ENCODE measurements at regions not wholly inside any gene's neighbourhood (a gene's known extent, or its start where the extent isn't known, plus 50 kb on each side); places are given as distances from the start of the nearest gene placed in this dataset.
A peak's percentile ranks its signal among the peaks of the same experiment; 100 is the strongest.

GRCh38 chr6:68372991-68373390, 262.1 kb upstream of the ADGRB3 start:
- no peak for DNase-seq

- no peak for DNase-seq
Observed at GRCh38 chr6:68368845-68369244, 266.2 kb upstream of the ADGRB3 start.

- peak; percentile 56 for DNase-seq
Observed at GRCh38 chr6:68364271-68364805, 270.7 kb upstream of the ADGRB3 start.

- DNase-seq: peak; percentile 45
Observed at GRCh38 chr6:68343901-68344300, 291.2 kb upstream of the ADGRB3 start.

DNA sequence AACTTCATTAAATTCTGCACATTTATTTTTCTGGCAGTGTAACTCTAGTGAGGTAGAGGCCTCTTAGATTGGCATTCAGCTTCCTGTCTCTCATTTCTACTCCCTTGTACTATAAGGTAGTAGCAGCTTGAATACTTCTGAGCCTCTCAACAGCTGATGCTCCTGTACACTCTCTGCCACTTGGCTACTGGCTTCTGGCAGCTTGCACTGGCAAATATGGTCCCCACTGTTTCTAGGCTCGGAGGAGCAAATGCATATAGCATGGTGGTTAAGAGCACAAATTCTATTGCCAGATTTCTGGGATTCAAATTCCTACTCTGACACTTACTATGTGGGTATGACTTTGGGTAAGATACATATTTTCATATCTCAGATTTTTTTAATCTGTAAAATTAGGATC, 292.8 kb upstream of the ADGRB3 start:
- no peak for DNase-seq

DNA sequence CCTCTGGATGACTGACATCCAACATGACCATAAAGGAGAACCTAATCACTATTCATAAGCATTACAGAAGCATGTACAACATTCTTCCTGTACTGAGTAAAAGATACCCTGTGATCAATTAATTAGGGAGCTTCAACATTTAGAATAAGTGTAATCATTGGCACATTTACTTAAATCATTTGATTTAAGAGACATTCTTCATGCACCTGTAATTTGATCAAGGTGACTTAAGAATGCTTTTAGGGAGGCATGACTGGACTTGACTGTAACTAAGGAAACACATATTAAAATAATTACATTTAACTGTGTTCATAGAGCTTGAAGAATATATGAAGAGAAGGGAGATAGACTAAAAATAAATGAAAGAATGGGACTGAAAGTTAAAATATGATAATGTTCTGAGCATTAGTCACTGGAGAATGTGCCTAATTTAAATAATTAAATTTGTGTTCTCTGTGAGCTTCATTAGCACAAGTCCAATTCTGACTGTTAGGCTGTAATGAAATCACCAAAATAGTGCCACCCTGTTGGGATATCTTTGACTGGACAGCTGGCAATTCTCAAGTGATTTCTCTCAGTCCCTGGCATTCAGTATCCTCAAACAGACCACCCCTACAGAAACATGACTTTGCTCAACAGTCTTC, 295.5 kb upstream of the ADGRB3 start:
- no peak for DNase-seq

DNA sequence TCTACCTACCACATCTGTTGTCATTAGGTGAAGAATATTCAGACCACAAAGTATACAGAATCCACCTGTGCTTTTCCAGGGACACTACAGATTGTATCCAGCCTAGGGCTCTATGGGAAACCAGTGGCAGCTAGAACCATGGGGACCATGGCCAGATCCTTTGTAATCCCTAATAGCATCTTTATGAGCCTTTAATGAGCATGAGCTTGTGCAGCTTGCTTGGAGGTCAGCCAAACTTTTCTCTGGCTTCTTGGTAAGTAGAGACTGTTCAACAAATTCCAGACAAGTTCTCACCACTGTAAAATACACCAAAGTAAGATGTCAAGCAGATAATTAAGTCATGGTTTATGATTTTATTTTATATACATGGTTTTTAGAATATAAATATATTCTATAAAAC, 301.6 kb upstream of the ADGRB3 start:
- no peak for DNase-seq

DNA sequence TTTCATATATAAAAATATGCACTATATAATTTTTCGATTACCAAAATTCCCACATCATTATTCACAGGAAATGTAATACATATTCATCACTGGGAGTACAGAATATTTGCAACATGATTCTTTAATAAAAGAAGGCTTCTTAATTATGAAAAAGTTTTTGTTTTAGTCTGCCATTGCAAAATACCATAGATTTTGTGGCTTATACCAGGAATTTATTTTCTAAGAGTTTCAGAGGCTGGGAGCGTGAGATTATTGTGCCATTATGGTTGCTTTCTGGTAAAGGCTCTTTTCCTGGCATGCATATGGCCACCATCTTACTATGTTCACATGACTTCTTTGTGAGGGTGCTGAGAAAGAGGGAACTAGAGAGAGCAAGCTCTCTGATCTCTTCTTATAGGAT, 306.9 kb upstream of the ADGRB3 start:
- no peak for DNase-seq

GRCh38 chr6:68326762-68327161, 308.3 kb upstream of the ADGRB3 start:
- DNase-seq: no peak

GRCh38 chr6:68317366-68317765, 317.7 kb upstream of the ADGRB3 start:
- DNase-seq: no peak

- DNase-seq: no peak
Observed at GRCh38 chr6:68313911-68314310, 321.2 kb upstream of the ADGRB3 start.

GRCh38 chr6:68307301-68307700, 327.8 kb upstream of the ADGRB3 start:
- DNase-seq: no peak

DNA sequence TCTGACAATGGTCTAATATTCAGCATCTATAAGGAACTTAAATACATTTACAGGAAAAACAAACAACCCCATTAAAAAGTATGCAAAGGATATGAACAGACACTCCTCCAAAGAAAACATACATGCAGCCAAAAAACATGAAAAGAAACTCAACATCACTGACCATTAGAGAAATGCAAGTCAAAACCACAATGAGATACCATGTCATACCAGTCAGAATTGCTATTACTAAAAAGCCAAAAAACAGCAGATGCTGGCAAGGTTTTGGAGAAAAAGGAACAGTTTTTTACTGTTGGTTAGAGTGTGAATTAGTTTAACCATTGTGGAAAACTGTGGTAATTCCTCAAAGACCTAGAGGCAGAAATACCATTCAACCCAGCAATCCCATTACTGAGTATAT, 339.0 kb upstream of the ADGRB3 start:
- no peak for DNase-seq

DNA sequence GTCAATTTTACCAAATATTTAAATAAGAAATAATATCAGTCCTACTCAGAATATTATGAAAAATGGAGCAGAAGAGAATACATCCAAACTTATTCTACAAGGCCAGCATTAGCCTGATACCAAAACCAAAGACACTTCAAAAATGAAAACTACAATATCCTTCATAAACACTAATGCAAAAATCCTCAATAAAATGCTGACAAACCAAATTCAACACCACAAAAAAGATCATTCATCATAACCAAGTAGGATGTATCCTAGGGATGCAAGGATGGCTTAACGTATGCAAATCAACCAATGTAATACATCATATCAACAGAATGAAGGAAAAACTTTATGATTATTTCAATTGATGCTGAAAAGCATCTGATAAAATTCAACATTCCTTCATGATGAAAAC, 352.4 kb upstream of the ADGRB3 start:
- DNase-seq: no peak

GRCh38 chr6:68279793-68280557, 355.1 kb upstream of the ADGRB3 start:
- DNase-seq: no peak

GRCh38 chr6:68273297-68273696, 361.8 kb upstream of the ADGRB3 start:
- DNase-seq: no peak

DNA sequence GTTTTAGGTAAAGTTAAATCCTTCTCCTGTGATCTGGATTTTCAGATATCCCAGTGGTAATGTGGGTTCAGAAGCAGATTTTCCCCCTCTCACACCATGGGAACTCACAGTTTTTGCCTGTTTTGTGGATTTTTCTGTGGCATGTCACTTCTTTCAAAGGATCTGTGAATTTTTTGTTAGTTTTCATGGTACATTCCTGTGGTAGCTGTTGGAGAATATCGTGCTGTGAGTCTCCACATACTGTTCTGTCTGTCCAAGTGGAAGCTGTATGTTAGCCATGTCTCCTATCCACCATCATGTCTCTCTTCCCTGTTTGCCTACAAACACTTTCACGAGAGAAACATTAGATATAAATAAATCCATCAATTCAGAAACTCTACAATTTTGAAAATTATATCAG, 378.7 kb upstream of the ADGRB3 start:
- no peak for DNase-seq

DNA sequence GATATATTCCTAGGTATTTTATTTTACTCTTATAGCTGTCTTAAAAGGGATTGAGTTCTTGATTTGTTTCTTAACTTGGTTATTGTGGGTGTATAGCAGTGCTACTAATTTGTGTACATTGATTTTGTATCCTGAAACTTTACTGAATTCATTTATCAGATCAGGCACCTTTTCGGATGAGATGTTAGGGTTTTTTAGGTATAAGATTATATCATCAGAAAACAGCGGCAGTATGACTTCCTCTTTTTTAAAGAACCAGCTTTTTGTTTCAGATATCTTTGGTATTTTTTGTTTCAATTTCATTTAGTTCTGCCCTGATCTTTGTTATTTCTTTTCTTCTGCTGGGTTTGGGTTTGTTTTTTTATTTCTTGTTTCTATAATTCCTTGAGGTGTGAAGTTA, 382.4 kb upstream of the ADGRB3 start:
- no peak for DNase-seq

- DNase-seq: no peak
Observed at GRCh38 chr6:68247782-68248181, 387.3 kb upstream of the ADGRB3 start.

- no peak for DNase-seq
Observed at GRCh38 chr6:68240726-68241125, 394.4 kb upstream of the ADGRB3 start.

DNA sequence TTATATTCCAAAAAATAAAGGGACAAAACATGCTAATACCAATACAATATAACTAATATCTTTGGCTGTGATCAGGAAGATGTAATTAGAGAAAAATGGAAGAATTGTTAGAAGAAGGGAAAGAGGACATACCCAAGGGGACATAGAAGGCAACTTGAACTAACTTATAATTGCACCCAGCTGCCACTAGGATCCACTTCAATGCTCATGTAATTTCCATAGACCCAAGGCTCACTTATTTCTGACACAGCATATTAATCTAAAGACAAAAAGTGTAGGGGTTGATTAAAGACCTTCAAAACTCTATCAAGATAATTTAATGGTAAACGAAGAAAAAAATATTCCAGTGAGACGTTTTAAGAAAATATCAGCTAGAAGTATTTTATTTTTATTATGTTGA, 396.0 kb upstream of the ADGRB3 start:
- DNase-seq: no peak

DNA sequence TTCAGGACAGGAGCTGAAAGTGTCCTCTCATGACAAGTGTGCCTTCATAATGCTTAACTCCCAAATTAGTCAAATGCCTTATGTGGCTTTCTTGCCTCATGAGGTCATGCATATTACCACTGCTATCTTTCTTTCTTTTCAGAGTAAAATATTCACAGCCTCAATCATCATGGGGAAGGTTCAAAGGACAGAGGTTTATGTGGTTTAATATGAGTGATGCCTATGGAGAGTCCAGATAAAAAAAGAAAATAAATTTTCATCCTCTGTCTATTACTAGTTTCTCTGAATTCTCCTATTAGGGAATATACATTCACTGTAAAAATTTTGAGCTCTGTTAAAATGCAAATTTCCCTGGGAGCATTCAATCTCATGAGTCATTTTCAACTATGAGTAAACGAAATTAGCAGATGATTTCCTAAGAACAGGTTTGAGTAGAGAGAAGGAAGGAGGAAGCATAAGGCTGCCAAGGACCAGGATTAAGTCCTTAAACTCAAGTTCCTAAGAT, 396.9 kb upstream of the ADGRB3 start:
- DNase-seq: no peak

DNA sequence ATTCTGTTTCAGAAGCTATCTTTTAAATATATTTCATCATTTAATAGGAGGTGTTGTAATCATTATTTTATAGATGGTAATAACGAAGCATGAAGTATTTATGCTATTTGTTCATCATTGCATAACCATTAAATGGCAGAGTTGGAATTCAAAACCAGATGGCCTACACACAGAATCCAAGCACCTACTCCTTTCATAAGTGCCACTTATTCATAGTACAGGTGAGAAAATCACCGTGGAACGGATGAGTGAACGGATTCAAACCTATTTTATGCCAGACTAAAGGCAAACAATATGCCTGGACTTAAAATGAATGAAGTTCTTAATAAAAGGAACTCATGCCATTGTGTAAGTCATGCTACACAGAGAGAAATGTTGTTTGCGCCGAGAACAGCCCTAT, 397.9 kb upstream of the ADGRB3 start:
- no peak for DNase-seq

GRCh38 chr6:68235326-68235784, 399.7 kb upstream of the ADGRB3 start:
- no peak for DNase-seq

All from eye (tissue), 1 donor.